Tibial nerve (tissue), 4 donors: ENCODE measurements at regions not wholly inside any gene's neighbourhood (a gene's known extent, or its start where the extent isn't known, plus 50 kb on each side); places are given as distances from the start of the nearest gene placed in this dataset.

Source experiments
- EP300 ChIP-seq, 2 donors: sonication (generic); formaldehyde crosslinking; IDR thresholded peaks; one replicate each; pipeline ENCODE4 v1.6.1; 2017; ENCODE audit warnings: antibody characterized with exemption in 2 of 2, mild to moderate bottlenecking in 1 of 2
- POLR2A ChIP-seq, 2 donors: fragments of 450-650 bp; IDR thresholded peaks; one replicate each; pipeline ENCODE4 v1.6.1; 2017; ENCODE audit warnings: antibody characterized with exemption in 2 of 2, mild to moderate bottlenecking in 2 of 2, moderate library complexity in 2 of 2
- TF ChIP-seq, protein P1 (sequence below), 5 experiments: fragments of 200-600 bp in 3 of 5; fragments of 450-650 bp in 2 of 5; sonication (generic) in 3 of 5; IDR thresholded peaks; one replicate each; pipeline ENCODE4 v1.5.1; 2016 to 2019; ENCODE audit warnings: antibody characterized with exemption in 5 of 5, mild to moderate bottlenecking in 3 of 5, moderate library complexity in 2 of 5

DNA sequence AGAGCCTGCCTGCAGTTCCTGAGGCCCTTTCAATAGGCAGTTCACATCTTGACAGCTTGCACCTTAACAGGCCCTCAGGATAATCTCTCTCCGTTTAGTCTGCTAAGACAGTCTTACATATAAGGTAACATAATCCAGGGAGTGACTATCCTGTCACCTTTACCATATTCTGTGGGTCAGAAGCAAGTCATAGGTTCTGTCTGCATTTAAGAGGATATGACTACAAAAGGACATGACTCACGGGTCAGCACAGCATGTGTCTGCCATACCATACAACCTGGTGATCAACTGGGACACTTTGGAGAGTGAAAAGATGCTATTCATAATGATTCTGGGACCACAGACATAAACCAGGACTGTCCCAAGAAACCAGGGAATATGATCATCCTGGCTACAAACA is 611.1 kb downstream of the SOX6 start:
- TF ChIP-seq POLR2A (IDR thresholded peaks at IDR 0.05), result no peak
- TF ChIP-seq, protein P1, sequence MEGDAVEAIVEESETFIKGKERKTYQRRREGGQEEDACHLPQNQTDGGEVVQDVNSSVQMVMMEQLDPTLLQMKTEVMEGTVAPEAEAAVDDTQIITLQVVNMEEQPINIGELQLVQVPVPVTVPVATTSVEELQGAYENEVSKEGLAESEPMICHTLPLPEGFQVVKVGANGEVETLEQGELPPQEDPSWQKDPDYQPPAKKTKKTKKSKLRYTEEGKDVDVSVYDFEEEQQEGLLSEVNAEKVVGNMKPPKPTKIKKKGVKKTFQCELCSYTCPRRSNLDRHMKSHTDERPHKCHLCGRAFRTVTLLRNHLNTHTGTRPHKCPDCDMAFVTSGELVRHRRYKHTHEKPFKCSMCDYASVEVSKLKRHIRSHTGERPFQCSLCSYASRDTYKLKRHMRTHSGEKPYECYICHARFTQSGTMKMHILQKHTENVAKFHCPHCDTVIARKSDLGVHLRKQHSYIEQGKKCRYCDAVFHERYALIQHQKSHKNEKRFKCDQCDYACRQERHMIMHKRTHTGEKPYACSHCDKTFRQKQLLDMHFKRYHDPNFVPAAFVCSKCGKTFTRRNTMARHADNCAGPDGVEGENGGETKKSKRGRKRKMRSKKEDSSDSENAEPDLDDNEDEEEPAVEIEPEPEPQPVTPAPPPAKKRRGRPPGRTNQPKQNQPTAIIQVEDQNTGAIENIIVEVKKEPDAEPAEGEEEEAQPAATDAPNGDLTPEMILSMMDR (IDR thresholded peaks at IDR 0.05), result no peak
- TF ChIP-seq EP300 (IDR thresholded peaks at IDR 0.05), result no peak
